ENCODE measurements at regions not wholly inside any gene's neighbourhood (a gene's known extent, or its start where the extent isn't known, plus 50 kb on each side); places are given as distances from the start of the nearest gene placed in this dataset.
A peak's percentile ranks its signal among the peaks of the same experiment; 100 is the strongest.

DNA sequence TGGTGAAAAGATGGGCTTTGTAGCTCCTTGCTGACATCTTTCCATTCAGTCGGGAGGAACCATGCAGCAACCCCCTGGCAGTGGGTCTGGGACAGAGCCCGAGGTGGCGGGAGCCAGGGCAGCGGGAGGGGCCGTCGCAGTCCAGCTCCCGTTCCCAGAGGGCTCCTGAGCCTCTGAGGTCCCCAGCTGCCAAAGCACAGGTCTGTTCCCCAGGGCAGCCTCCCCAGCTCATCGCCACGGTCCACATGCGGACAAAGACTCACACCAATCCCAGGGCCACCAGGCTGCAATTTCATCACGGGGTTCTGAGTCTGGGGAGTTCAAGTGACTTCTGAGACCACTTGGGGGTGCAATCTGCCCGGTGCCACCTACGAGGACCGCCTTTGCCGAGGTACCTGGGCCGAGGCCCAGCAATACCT, 196.0 kb downstream of the RBFOX3 start:
- Histone ChIP-seq H3K36me3 (no peaks in the 10 kb centered on the region), H3K4me3 (no peak overlapping the region), H3K4me1 (no peaks in the 10 kb centered on the region), H3K27ac (no peak overlapping the region), H3K9me3 (no peaks in the 10 kb centered on the region), H3K27me3 (peaks cover 5 to 65% (median 26%) of the 10 kb centered on the region in 9 donors)
- DNase-seq (no peak), ATAC-seq (no peak)
- intact Hi-C loops (cut with DNase I): no loop called here
- WGBS, 4 donors: 50 to 53% (median 52%) methylated on average over 15 to 16 of the region's 16 CpGs; no CpG with 5 or more reads in 1 of the 4 donors
- no peak for TF ChIP-seq POLR2A (IDR thresholded peaks at IDR 0.05)
- TF ChIP-seq, protein P1, sequence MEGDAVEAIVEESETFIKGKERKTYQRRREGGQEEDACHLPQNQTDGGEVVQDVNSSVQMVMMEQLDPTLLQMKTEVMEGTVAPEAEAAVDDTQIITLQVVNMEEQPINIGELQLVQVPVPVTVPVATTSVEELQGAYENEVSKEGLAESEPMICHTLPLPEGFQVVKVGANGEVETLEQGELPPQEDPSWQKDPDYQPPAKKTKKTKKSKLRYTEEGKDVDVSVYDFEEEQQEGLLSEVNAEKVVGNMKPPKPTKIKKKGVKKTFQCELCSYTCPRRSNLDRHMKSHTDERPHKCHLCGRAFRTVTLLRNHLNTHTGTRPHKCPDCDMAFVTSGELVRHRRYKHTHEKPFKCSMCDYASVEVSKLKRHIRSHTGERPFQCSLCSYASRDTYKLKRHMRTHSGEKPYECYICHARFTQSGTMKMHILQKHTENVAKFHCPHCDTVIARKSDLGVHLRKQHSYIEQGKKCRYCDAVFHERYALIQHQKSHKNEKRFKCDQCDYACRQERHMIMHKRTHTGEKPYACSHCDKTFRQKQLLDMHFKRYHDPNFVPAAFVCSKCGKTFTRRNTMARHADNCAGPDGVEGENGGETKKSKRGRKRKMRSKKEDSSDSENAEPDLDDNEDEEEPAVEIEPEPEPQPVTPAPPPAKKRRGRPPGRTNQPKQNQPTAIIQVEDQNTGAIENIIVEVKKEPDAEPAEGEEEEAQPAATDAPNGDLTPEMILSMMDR (IDR thresholded peaks at IDR 0.05): no peak

DNA sequence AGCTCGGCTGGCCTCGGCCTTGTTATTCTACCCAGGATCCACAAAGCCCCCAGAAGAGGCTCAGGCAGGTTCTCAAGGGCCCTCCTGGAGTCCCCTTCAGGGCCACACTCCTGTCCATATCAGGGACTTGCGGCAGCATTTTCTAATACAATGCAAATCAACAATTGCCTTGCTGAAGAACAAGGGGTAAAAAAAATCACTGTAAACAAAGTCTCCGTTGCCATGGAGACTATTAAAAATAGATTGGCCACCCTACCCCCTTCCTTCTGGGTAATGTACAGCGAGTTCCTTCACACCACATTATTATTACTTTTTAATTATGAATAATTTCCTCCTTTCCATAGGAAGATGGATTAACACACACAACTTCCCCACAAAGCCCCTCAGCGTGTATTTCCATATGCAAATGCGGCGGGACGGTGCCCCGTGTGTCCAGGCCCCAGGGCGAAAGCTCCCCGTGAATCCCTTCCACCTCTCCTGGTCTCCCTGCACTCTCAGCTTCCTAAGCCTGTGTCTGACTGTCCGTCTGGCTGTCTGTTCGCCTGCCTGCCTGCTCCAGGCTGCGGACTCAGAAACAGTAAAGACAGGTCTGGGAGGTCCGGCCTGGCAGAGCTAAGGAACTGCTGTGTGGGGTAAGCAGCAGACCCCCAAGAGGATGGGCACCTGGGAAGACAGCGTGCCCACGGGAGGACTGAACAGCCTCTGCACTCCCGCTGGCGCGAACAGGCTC, 196.6 kb downstream of the RBFOX3 start:
- no peak for ATAC-seq
- peaks cover 5 to 68% (median 29%) of the 10 kb centered on the region in 9 donors for H3K27me3 ChIP-seq
- intact Hi-C loops (cut with DNase I): no loop called here
- H3K36me3 ChIP-seq: no peaks in the 10 kb centered on the region
- 49 to 65% (median 59%) methylated on average over 14 to 21 of the region's 21 CpGs for WGBS, 4 donors
- no peaks in the 10 kb centered on the region for H3K9me3 ChIP-seq
- TF ChIP-seq, protein P1 (IDR thresholded peaks at IDR 0.05): no peak
- TF ChIP-seq POLR2A (IDR thresholded peaks at IDR 0.05): no peak
- H3K27ac ChIP-seq: no peak overlapping the region
- H3K4me1 ChIP-seq: no peaks in the 10 kb centered on the region
- no peak overlapping the region for H3K4me3 ChIP-seq
- DNase-seq: no peak

DNA sequence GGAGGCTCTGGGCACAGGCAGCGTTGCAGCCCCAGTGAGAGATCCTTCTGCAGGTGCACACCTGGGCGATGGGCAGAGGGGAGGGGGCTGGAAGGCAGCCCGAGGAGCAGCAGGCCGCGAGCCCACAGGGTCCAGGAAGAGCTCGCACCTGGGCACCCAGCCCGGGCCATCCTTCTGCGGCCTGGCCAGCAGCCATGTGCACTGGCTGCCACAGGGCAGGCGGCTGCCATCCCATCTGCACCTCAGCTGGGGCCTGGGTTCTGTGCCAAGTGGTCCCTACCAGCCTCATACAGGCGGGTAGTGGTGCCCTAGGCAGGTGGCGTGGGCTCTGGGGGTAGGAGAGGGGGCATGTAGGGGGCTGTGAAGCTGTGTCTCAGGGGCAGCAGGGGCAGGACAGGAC, 197.2 kb downstream of the RBFOX3 start:
- WGBS, 4 donors: 61 to 75% (median 65%) methylated on average over 6 to 11 of the region's 11 CpGs
- H3K4me3 ChIP-seq: no peak overlapping the region
- TF ChIP-seq, protein P1 (IDR thresholded peaks at IDR 0.05): no peak
- DNase-seq (no peak), ATAC-seq (peak in 2 of 4 donors; percentile 7 to 36)
- H3K9me3 ChIP-seq: no peaks in the 10 kb centered on the region
- no peak overlapping the region for H3K27ac ChIP-seq
- intact Hi-C loops (cut with DNase I): no loop called here
- H3K36me3 ChIP-seq: no peaks in the 10 kb centered on the region
- H3K27me3 ChIP-seq: peaks cover 5 to 70% (median 29%) of the 10 kb centered on the region in 9 donors
- no peaks in the 10 kb centered on the region for H3K4me1 ChIP-seq

DNA sequence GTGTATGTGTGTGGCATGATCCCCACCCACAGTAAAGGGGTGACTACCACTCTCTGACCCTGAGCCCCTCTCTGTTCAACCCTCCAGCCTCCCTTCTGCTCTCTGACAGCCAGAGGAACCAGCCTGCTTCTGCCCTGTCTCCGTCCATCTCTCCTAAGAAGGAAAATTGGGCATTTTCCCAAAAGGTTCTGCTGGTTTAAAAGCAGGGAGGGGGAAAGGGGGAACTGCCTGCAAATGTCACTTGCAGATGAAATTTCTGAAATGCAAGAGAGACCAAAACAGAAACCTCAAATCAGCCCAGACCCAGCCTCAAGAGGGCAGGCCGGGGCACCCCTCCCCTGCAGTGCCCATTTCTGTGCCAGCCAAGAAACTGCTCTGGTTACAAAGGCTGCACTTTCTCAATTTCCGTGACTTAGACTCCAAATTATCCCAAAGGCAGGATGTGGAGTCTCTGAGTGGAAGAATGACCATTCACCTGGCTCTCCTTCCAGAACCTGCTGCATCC, 197.9 kb downstream of the RBFOX3 start:
- no peak for ATAC-seq
- Histone ChIP-seq H3K4me1 (no peaks in the 10 kb centered on the region), H3K4me3 (no peak overlapping the region), H3K27me3 (peaks cover 5 to 77% (median 32%) of the 10 kb centered on the region in 9 donors), H3K27ac (no peak overlapping the region), H3K36me3 (no peaks in the 10 kb centered on the region), H3K9me3 (no peaks in the 10 kb centered on the region)
- intact Hi-C loops (cut with DNase I): no loop called here
- 52 to 61% (median 58%) methylated on average over 3 of the region's 3 CpGs for WGBS, 4 donors
- TF ChIP-seq, protein P1 (IDR thresholded peaks at IDR 0.05): no peak
- TF ChIP-seq POLR2A (IDR thresholded peaks at IDR 0.05): no peak
- no peak for DNase-seq
